ENCODE measurements at regions not wholly inside any gene's neighbourhood (a gene's known extent, or its start where the extent isn't known, plus 50 kb on each side); places are given as distances from the start of the nearest gene placed in this dataset.

- TF ChIP-seq TAF1 (IDR thresholded peaks at IDR 0.05; ENCODE audit: borderline replicate concordance, low read depth, low read length) (no peak), POLR2AphosphoS5 (IDR thresholded peaks at IDR 0.05; ENCODE audit: low read depth, low read length) (no peak)
These were observed 183.8 kb upstream of the MKLN1 start for GRCh38 chr7:131143869-131144268.

Data from GM12892 (cell line).